ENCODE measurements at regions not wholly inside any gene's neighbourhood (a gene's known extent, or its start where the extent isn't known, plus 50 kb on each side); places are given as distances from the start of the nearest gene placed in this dataset.
A peak's percentile ranks its signal among the peaks of the same experiment; 100 is the strongest.
"Not testable (repeated sequence)": the region's sequence is repeated elsewhere in the genome, so short reads cannot be mapped to it uniquely, and the experiment has no call there.

GRCh38 chr17:71600137-71600789 is 520.6 kb upstream of the SOX9 start:
- DNase-seq (ENCODE audit: low read depth) = peak; percentile 10

GRCh38 chr17:71601894-71602504 is 518.8 kb upstream of the SOX9 start:
- DNase-seq (ENCODE audit: low read depth) = no peak

GRCh38 chr17:71613996-71614395 is 506.8 kb upstream of the SOX9 start:
- no peak for DNase-seq (ENCODE audit: low read depth)

- DNase-seq (ENCODE audit: low read depth) = no peak
Observed at GRCh38 chr17:71615820-71616219, 505.0 kb upstream of the SOX9 start.

- not testable (repeated sequence) for DNase-seq (ENCODE audit: low read depth)
Observed at GRCh38 chr17:71617767-71618166, 503.1 kb upstream of the SOX9 start.

GRCh38 chr17:71625330-71625729 is 495.5 kb upstream of the SOX9 start:
- DNase-seq (ENCODE audit: low read depth) = no peak

- no peak for DNase-seq (ENCODE audit: low read depth)
Observed at GRCh38 chr17:71628306-71628705, 492.5 kb upstream of the SOX9 start.

- DNase-seq (ENCODE audit: low read depth) = peak; percentile 55
Observed at GRCh38 chr17:71631483-71631882, 489.3 kb upstream of the SOX9 start.

- DNase-seq (ENCODE audit: low read depth) = peak; percentile 75
Observed at GRCh38 chr17:71632328-71632727, 488.5 kb upstream of the SOX9 start.

- DNase-seq (ENCODE audit: low read depth) = peak; percentile 85
Observed at GRCh38 chr17:71633391-71633849, 487.4 kb upstream of the SOX9 start.

GRCh38 chr17:71634376-71634775 is 486.4 kb upstream of the SOX9 start:
- DNase-seq (ENCODE audit: low read depth) = no peak

GRCh38 chr17:71635187-71635586 is 485.6 kb upstream of the SOX9 start:
- DNase-seq (ENCODE audit: low read depth) = no peak

- DNase-seq (ENCODE audit: low read depth) = no peak
Observed at GRCh38 chr17:71636644-71637043, 484.2 kb upstream of the SOX9 start.

GRCh38 chr17:71638668-71639067 is 482.2 kb upstream of the SOX9 start:
- DNase-seq (ENCODE audit: low read depth) = no peak

- no peak for DNase-seq (ENCODE audit: low read depth)
Observed at GRCh38 chr17:71639865-71640264, 481.0 kb upstream of the SOX9 start.

GRCh38 chr17:71646890-71647289 is 473.9 kb upstream of the SOX9 start:
- DNase-seq (ENCODE audit: low read depth) = not testable (repeated sequence)

- DNase-seq (ENCODE audit: low read depth) = not testable (repeated sequence)
Observed at GRCh38 chr17:71648342-71648741, 472.5 kb upstream of the SOX9 start.

- peak; percentile 15 for DNase-seq (ENCODE audit: low read depth)
Observed at GRCh38 chr17:71649941-71650350, 470.9 kb upstream of the SOX9 start.

- DNase-seq (ENCODE audit: low read depth) = no peak
Observed at GRCh38 chr17:71655542-71655941, 465.3 kb upstream of the SOX9 start.

GRCh38 chr17:71656964-71657858 is 463.6 kb upstream of the SOX9 start:
- DNase-seq (ENCODE audit: low read depth) = no peak

GRCh38 chr17:71658996-71659395 is 461.8 kb upstream of the SOX9 start:
- DNase-seq (ENCODE audit: low read depth) = no peak

- no peak for DNase-seq (ENCODE audit: low read depth)
Observed at GRCh38 chr17:71664861-71665260, 456.0 kb upstream of the SOX9 start.
